HepG2 (cell line): ENCODE measurements at regions not wholly inside any gene's neighbourhood (a gene's known extent, or its start where the extent isn't known, plus 50 kb on each side); places are given as distances from the start of the nearest gene placed in this dataset.

Experiments used
- ATAC-seq: fragments of 200-7000 bp; cut with Tn5 transposase; 3 replicates; pipeline ENCODE4 v1.9.1; 2020; ENCODE audit warnings: mild to moderate bottlenecking, moderate library complexity
- BruUV-seq: library from RNA; stranded (reverse); fragments of 400-500 nt; replicated peaks from 2 replicates; lab custom pipeline; 2021; lab: Mats Ljungman, UMichigan
- CTCF ChIA-PET: fragments of 300-600 bp; formaldehyde crosslinking; extraction: SDS; loops from one replicate; lab custom pipeline; 2021; ENCODE audit warnings: low total read pairs, inconsistent platforms, low intra/inter-chr PET ratio; lab: Yijun Ruan, JAX
- POLR2A ChIA-PET: fragments of 350-600 bp; sonication (Branson Sonifier 250); formaldehyde crosslinking; loops from one replicate; lab custom pipeline; 2020; ENCODE audit warnings: antibody characterized with exemption, inconsistent platforms; lab: Yijun Ruan, JAX
- DNase-seq: peaks from one replicate; pipeline ENCODE4 v3.0.0-alpha.2; 2015; ENCODE audit warnings: low spot score
- FAIRE-seq: peaks from 3 replicates; lab custom pipeline; 2011; peaks lifted over from hg19 to GRCh38; lab: Jason Lieb, UNC
- H2AFZ ChIP-seq: one replicate; pipeline ENCODE4 v1.6.1; 2011; ENCODE audit warnings: low read length, inconsistent platforms
- H3K27ac ChIP-seq: fragments of 300-600 bp; 3 replicates; pipeline ENCODE4 v1.8.0; 2011; ENCODE audit warnings: mixed run types, mild to moderate bottlenecking, mixed read lengths, low read length, inconsistent platforms; ENCODE audit not compliant: insufficient read depth; ENCODE audit errors: extremely low read length
- H3K27me3 ChIP-seq, 2 experiments: fragments of 200-600 bp in 1 of 2; 2 replicates in 1 of 2; 3 replicates in 1 of 2; pipeline versions ENCODE4 v1.6.0 to v1.8.0; 2011; ENCODE audit warnings: low read length in 2 of 2, mild to moderate bottlenecking in 2 of 2, moderate library complexity in 2 of 2, inconsistent platforms in 1 of 2; ENCODE audit not compliant: insufficient read depth in 2 of 2, control insufficient read depth in 1 of 2
- H3K36me3 ChIP-seq, 2 experiments: fragments of 200-600 bp in 1 of 2; replicated peaks in 1 of 2; 2 replicates in 1 of 2; 3 replicates in 1 of 2; pipeline versions ENCODE4 v1.5.1 to v1.8.0; 2011; ENCODE audit warnings: low read length in 2 of 2, inconsistent platforms in 1 of 2; ENCODE audit not compliant: insufficient read depth in 2 of 2, control insufficient read depth in 1 of 2
- H3K4me1 ChIP-seq: 2 replicates; pipeline ENCODE4 v1.5.1; 2012; ENCODE audit warnings: low read length, inconsistent platforms; ENCODE audit not compliant: insufficient read depth
- H3K4me2 ChIP-seq: 2 replicates; pipeline ENCODE4 v1.6.0; 2011; ENCODE audit warnings: low read depth, low read length, inconsistent platforms
- H3K4me3 ChIP-seq, 3 experiments: fragments of 200-600 bp in 1 of 3; sonication (generic), shearing (Covaris generic) in 1 of 3; replicated peaks in 1 of 3; 2 replicates each; pipeline ENCODE4 v1.5.1; 2011 to 2016; ENCODE audit warnings: low read length in 3 of 3, inconsistent platforms in 2 of 3, low read depth in 2 of 3, mild to moderate bottlenecking in 2 of 3, control low read depth in 1 of 3, mixed read lengths in 1 of 3; ENCODE audit not compliant: insufficient read depth in 1 of 3
- H3K79me2 ChIP-seq: one replicate; pipeline ENCODE4 v1.6.1; 2011; ENCODE audit warnings: low read length, inconsistent platforms; ENCODE audit not compliant: insufficient read depth
- H3K9ac ChIP-seq: 2 replicates; pipeline ENCODE4 v1.6.0; 2011; ENCODE audit warnings: mild to moderate bottlenecking, low read depth, low read length, inconsistent platforms; ENCODE audit not compliant: insufficient read depth
- H3K9me3 ChIP-seq: 2 replicates; pipeline ENCODE4 v1.5.1; 2012; ENCODE audit warnings: mild to moderate bottlenecking, low read length
- H4K20me1 ChIP-seq: 2 replicates; pipeline ENCODE4 v1.6.0; 2011; ENCODE audit warnings: inconsistent platforms, mild to moderate bottlenecking, low read length, moderate library complexity; ENCODE audit not compliant: insufficient read depth
- CEBPB ChIP-seq: IDR thresholded peaks from 2 replicates; pipeline ENCODE4 v1.6.1; 2011; ENCODE audit warnings: low read depth, low read length, improper control_type of control experiment, borderline replicate concordance
- GABPA ChIP-seq, 2 experiments: IDR thresholded peaks; 2 replicates each; pipeline ENCODE4 v1.6.1; 2011 to 2016; ENCODE audit warnings: low read depth in 2 of 2, low read length in 1 of 2, missing biosample characterization in 1 of 2, missing genetic modification characterization in 1 of 2
- MLXIP ChIP-seq: sonication (generic); formaldehyde crosslinking; IDR thresholded peaks from 2 replicates; pipeline ENCODE4 v1.9.0; 2021; ENCODE audit warnings: missing genetic modification reagents, borderline replicate concordance
- NCOA2 ChIP-seq: sonication (generic); formaldehyde crosslinking; IDR thresholded peaks from 2 replicates; pipeline ENCODE4 v1.8.0; 2022; ENCODE audit warnings: inconsistent platforms
- NFE2L1 ChIP-seq: sonication (generic); formaldehyde crosslinking; IDR thresholded peaks from 2 replicates; pipeline ENCODE4 v1.4.0; 2020; ENCODE audit warnings: missing genetic modification reagents, mild to moderate bottlenecking, borderline replicate concordance
- NFYC ChIP-seq: IDR thresholded peaks from 2 replicates; pipeline ENCODE4 v1.6.1; 2016; ENCODE audit warnings: missing genetic modification reagents, missing compliant biosample characterization
- PHF8 ChIP-seq: sonication (generic); formaldehyde crosslinking; IDR thresholded peaks from 2 replicates; pipeline ENCODE4 v1.5.0; 2020; ENCODE audit warnings: missing genetic modification reagents
- POGZ ChIP-seq: sonication (generic); formaldehyde crosslinking; IDR thresholded peaks from 2 replicates; pipeline ENCODE4 v1.4.0; 2020; ENCODE audit warnings: mild to moderate bottlenecking, missing genetic modification reagents
- USF2 ChIP-seq, 2 experiments: sonication (generic) in 1 of 2; formaldehyde crosslinking in 1 of 2; IDR thresholded peaks; 2 replicates each; pipeline versions ENCODE4 v1.5.1 to v1.6.1; 2011 to 2020; ENCODE audit warnings: borderline replicate concordance in 1 of 2, low read depth in 1 of 2, low read length in 1 of 2, mild to moderate bottlenecking in 1 of 2, missing genetic modification reagents in 1 of 2, moderate library complexity in 1 of 2
- ZNF652 ChIP-seq: IDR thresholded peaks from 2 replicates; pipeline ENCODE4 v1.6.1; 2016; ENCODE audit warnings: low read depth, borderline replicate concordance
- ZSCAN12 ChIP-seq: sonication (generic); formaldehyde crosslinking; IDR thresholded peaks from 2 replicates; pipeline ENCODE4 v1.9.0; 2021; ENCODE audit warnings: mild to moderate bottlenecking, missing genetic modification reagents
- WGBS: methylation state at CpG from one replicate; pipeline ENCODE4 v1.1.6; 2017; ENCODE audit warnings: low lambda C conversion rate; 5-methylcytosine and 5-hydroxymethylcytosine counted together
- in situ Hi-C: cut with HindIII; loops from 2 replicates; pipeline ENCODE4 v1.10.0; 2017; ENCODE audit warnings: low pct_unique_long_range_greater_than_20kb; ENCODE audit not compliant: extremely low pct_ligation_motif_present
- intact Hi-C: fragments of 100-400 bp; cut with micrococcal nuclease; formaldehyde crosslinking; loops from one replicate; pipeline ENCODE4 v1.10.0; 2022; ENCODE audit not compliant: unreplicated experiment
- TF ChIP-seq, protein P1 (sequence below): IDR thresholded peaks from 2 replicates; pipeline ENCODE4 v1.6.1; 2016; ENCODE audit warnings: low read depth
- TF ChIP-seq, protein P2 (sequence below): sonication (generic); formaldehyde crosslinking; IDR thresholded peaks from 2 replicates; pipeline ENCODE4 v1.4.0; 2020; ENCODE audit warnings: missing genetic modification reagents

- Histone ChIP-seq H3K9me3 (no peaks in the 10 kb centered on the region), H3K36me3 (no peaks in the 10 kb centered on the region), H3K27me3 (no peaks in the 10 kb centered on the region), H3K27ac (no peak overlapping the region), H2AFZ (no peak overlapping the region), H3K4me1 (peaks cover 8% of the 10 kb centered on the region; the same call in 1 of the 2 replicates), H3K4me2 (no peak overlapping the region)
- FAIRE-seq: no peak
- DNase-seq: peak; percentile 50
- peak; percentile 80 for ATAC-seq
- ChIA-PET POLR2A (no interaction called here), CTCF (no interaction called here)
- intact Hi-C loops: no loop called here
- TF ChIP-seq PHF8 (CRISPR knock-in tag) (no peak), NFYC (CRISPR knock-in tag) (peak; percentile 53; the same call in 1 of the 2 replicates), MLXIP (no peak), NCOA2 (CRISPR knock-in tag) (no peak), ZNF652 (CRISPR knock-in tag) (peak; percentile 92), GABPA (IDR thresholded peaks at IDR 0.05; ENCODE audit: low read depth, low read length) (no peak), GABPA (CRISPR knock-in tag; IDR thresholded peaks at IDR 0.05; ENCODE audit: low read depth) (peak; percentile 16; the same call in 1 of the 2 replicates), NFE2L1 (no peak), POGZ (CRISPR knock-in tag) (0 out of 2 replicates have a peak, but pooled peaks have one; percentile 18), CEBPB (peak; percentile 53; the same call in 1 of the 2 replicates), USF2 (IDR thresholded peaks at IDR 0.05; ENCODE audit: low read depth, low read length) (peak; percentile 77), USF2 (CRISPR knock-in tag; IDR thresholded peaks at IDR 0.05; ENCODE audit: borderline replicate concordance) (peak; percentile 58; the same call in 1 of the 2 replicates), ZSCAN12 (CRISPR knock-in tag) (no peak)
- TF ChIP-seq, protein P1, sequence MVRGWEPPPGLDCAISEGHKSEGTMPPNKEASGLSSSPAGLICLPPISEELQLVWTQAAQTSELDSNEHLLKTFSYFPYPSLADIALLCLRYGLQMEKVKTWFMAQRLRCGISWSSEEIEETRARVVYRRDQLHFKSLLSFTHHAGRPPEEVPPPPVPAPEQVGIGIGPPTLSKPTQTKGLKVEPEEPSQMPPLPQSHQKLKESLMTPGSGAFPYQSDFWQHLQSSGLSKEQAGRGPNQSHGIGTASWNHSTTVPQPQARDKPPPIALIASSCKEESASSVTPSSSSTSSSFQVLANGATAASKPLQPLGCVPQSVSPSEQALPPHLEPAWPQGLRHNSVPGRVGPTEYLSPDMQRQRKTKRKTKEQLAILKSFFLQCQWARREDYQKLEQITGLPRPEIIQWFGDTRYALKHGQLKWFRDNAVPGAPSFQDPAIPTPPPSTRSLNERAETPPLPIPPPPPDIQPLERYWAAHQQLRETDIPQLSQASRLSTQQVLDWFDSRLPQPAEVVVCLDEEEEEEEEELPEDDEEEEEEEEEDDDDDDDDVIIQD: peak; percentile 92; the same call in 1 of the 2 replicates
- TF ChIP-seq, protein P2, sequence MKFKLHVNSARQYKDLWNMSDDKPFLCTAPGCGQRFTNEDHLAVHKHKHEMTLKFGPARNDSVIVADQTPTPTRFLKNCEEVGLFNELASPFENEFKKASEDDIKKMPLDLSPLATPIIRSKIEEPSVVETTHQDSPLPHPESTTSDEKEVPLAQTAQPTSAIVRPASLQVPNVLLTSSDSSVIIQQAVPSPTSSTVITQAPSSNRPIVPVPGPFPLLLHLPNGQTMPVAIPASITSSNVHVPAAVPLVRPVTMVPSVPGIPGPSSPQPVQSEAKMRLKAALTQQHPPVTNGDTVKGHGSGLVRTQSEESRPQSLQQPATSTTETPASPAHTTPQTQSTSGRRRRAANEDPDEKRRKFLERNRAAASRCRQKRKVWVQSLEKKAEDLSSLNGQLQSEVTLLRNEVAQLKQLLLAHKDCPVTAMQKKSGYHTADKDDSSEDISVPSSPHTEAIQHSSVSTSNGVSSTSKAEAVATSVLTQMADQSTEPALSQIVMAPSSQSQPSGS: 0 out of 2 replicates have a peak, but pooled peaks have one; percentile 17
- TF ChIP-seq, all 625 proteins: peak for 8
- Histone ChIP-seq H3K79me2 (no peaks in the 10 kb centered on the region), H3K4me3 (no peak overlapping the region), H4K20me1 (no peaks in the 10 kb centered on the region), H3K9ac (no peak overlapping the region)
- in situ Hi-C loops: no loop called here
- 29% methylated on average over 6 of the region's 6 CpGs for WGBS
- BruUV-seq: no TSS peak
Measured at GRCh38 chr14:81655423-81656314, 122.0 kb upstream of the SEL1L start.
